ENCODE measurements at regions not wholly inside any gene's neighbourhood (a gene's known extent, or its start where the extent isn't known, plus 50 kb on each side); places are given as distances from the start of the nearest gene placed in this dataset.

- ATAC-seq (no peak), DNase-seq (no peak)
- Mint-ChIP-seq H3K9me3 (peaks cover 4% of the 10 kb centered on the region), H3K4me3 (no peak overlapping the region), H3K4me1 (ENCODE audit: low read depth) (no peaks in the 10 kb centered on the region), H3K27ac (no peak overlapping the region), H3K27me3 (no peaks in the 10 kb centered on the region), H3K36me3 (ENCODE audit: low read depth) (no peaks in the 10 kb centered on the region)
- no peak for TF ChIP-seq CTCF (IDR thresholded peaks at IDR 0.05)
- ChIA-PET CTCF (interaction anchor here (0.6 kb wide), 1 partner anchor 9 kb away, joined by 3 read pairs; no protein-coding TSS in a partner anchor), POLR2A (no interaction called here)
- intact Hi-C loops (cut with micrococcal nuclease) = no loop called here
Observed at GRCh38 chr12:127820846-127821245, 446.1 kb upstream of the TMEM132C start.

GRCh38 chr12:127822809-127823411 is 444.1 kb upstream of the TMEM132C start:
- Mint-ChIP-seq H3K4me3 (no peak overlapping the region), H3K27ac (no peak overlapping the region), H3K36me3 (ENCODE audit: low read depth) (no peaks in the 10 kb centered on the region), H3K9me3 (peaks cover 10% of the 10 kb centered on the region), H3K4me1 (ENCODE audit: low read depth) (no peaks in the 10 kb centered on the region), H3K27me3 (no peaks in the 10 kb centered on the region)
- POLR2A ChIA-PET = no interaction called here
- ATAC-seq = no peak
- intact Hi-C loops (cut with micrococcal nuclease) = no loop called here
- DNase-seq = no peak
- no peak for TF ChIP-seq CTCF (IDR thresholded peaks at IDR 0.05)
- CTCF ChIA-PET = no interaction called here

- no peak overlapping the region for H3K4me3 Mint-ChIP-seq
- no peaks in the 10 kb centered on the region for H3K4me1 Mint-ChIP-seq (ENCODE audit: low read depth)
- no peaks in the 10 kb centered on the region for H3K36me3 Mint-ChIP-seq (ENCODE audit: low read depth)
- ChIA-PET POLR2A (no interaction called here), CTCF (no interaction called here)
- no peaks in the 10 kb centered on the region for H3K27me3 Mint-ChIP-seq
- intact Hi-C loops (cut with micrococcal nuclease) = no loop called here
- no peak overlapping the region for H3K27ac Mint-ChIP-seq
- peaks cover 10% of the 10 kb centered on the region for H3K9me3 Mint-ChIP-seq
- DNase-seq (no peak), ATAC-seq (no peak)
- no peak for TF ChIP-seq CTCF (IDR thresholded peaks at IDR 0.05)
Observed at GRCh38 chr12:127823801-127824200, 443.2 kb upstream of the TMEM132C start.

GRCh38 chr12:127829281-127830064 is 437.5 kb upstream of the TMEM132C start:
- no peak for DNase-seq
- ChIA-PET CTCF (no interaction called here), POLR2A (no interaction called here)
- no peak overlapping the region for H3K27ac Mint-ChIP-seq
- no peak for TF ChIP-seq CTCF (IDR thresholded peaks at IDR 0.05)
- intact Hi-C loops (cut with micrococcal nuclease) = no loop called here
- no peak overlapping the region for H3K4me3 Mint-ChIP-seq
- H3K36me3 Mint-ChIP-seq (ENCODE audit: low read depth) = no peaks in the 10 kb centered on the region
- H3K4me1 Mint-ChIP-seq (ENCODE audit: low read depth) = no peaks in the 10 kb centered on the region
- H3K9me3 Mint-ChIP-seq = peaks cover 9% of the 10 kb centered on the region
- no peak for ATAC-seq
- H3K27me3 Mint-ChIP-seq = no peaks in the 10 kb centered on the region

- Mint-ChIP-seq H3K27me3 (no peaks in the 10 kb centered on the region), H3K4me1 (ENCODE audit: low read depth) (no peaks in the 10 kb centered on the region), H3K4me3 (no peak overlapping the region), H3K36me3 (ENCODE audit: low read depth) (no peaks in the 10 kb centered on the region), H3K27ac (no peak overlapping the region), H3K9me3 (peaks cover 6% of the 10 kb centered on the region)
- ChIA-PET CTCF (no interaction called here), POLR2A (no interaction called here)
- DNase-seq (no peak), ATAC-seq (no peak)
- intact Hi-C loops (cut with micrococcal nuclease) = no loop called here
- TF ChIP-seq CTCF (IDR thresholded peaks at IDR 0.05) = no peak
Observed at GRCh38 chr12:127830065-127830460, 436.9 kb upstream of the TMEM132C start.
